ENCODE measurements at regions not wholly inside any gene's neighbourhood (a gene's known extent, or its start where the extent isn't known, plus 50 kb on each side); places are given as distances from the start of the nearest gene placed in this dataset.

- TF ChIP-seq, protein P1, sequence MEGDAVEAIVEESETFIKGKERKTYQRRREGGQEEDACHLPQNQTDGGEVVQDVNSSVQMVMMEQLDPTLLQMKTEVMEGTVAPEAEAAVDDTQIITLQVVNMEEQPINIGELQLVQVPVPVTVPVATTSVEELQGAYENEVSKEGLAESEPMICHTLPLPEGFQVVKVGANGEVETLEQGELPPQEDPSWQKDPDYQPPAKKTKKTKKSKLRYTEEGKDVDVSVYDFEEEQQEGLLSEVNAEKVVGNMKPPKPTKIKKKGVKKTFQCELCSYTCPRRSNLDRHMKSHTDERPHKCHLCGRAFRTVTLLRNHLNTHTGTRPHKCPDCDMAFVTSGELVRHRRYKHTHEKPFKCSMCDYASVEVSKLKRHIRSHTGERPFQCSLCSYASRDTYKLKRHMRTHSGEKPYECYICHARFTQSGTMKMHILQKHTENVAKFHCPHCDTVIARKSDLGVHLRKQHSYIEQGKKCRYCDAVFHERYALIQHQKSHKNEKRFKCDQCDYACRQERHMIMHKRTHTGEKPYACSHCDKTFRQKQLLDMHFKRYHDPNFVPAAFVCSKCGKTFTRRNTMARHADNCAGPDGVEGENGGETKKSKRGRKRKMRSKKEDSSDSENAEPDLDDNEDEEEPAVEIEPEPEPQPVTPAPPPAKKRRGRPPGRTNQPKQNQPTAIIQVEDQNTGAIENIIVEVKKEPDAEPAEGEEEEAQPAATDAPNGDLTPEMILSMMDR (IDR thresholded peaks at IDR 0.05), result no peak
- TF ChIP-seq POLR2A (IDR thresholded peaks at IDR 0.05), result no peak
Observed at GRCh38 chr18:56381196-56381595, 257.2 kb downstream of the TXNL1 start.
